SK-N-SH treated with all-trans-retinoic acid at 6 μM for 48 hours (cell line): ENCODE measurements at regions not wholly inside any gene's neighbourhood (a gene's known extent, or its start where the extent isn't known, plus 50 kb on each side); places are given as distances from the start of the nearest gene placed in this dataset.

ENCODE experiments used
- ATAC-seq: fragments of 200-7000 bp; cut with Tn5 transposase; 3 replicates; pipeline ENCODE4 v1.9.1; 2020; ENCODE audit warnings: mild to moderate bottlenecking, moderate library complexity
- BACH2 ChIP-seq: fragments of 250-450 bp; sonication (Bioruptor Pico); IDR thresholded peaks from 2 replicates; pipeline ENCODE4 v1.9.0; 2021; ENCODE audit warnings: mild to moderate bottlenecking, borderline replicate concordance
- CSDC2 ChIP-seq: fragments of 250-450 bp; sonication (Bioruptor Pico); IDR thresholded peaks from 2 replicates; pipeline ENCODE4 v1.5.0; 2020; ENCODE audit warnings: mild to moderate bottlenecking, moderate library complexity
- ESRRG ChIP-seq: fragments of 250-450 bp; sonication (Bioruptor Pico); IDR thresholded peaks from 2 replicates; pipeline ENCODE4 v1.6.1; 2021; ENCODE audit warnings: mild to moderate bottlenecking
- GLIS3 ChIP-seq: fragments of 250-450 bp; sonication (Bioruptor Pico); IDR thresholded peaks from 2 replicates; pipeline ENCODE4 v1.5.0; 2020; ENCODE audit warnings: mild to moderate bottlenecking, moderate library complexity
- ISL1 ChIP-seq: fragments of 250-450 bp; sonication (Bioruptor Pico); IDR thresholded peaks from 2 replicates; pipeline ENCODE4 v2.1.2; 2022; ENCODE audit warnings: mild to moderate bottlenecking, moderate library complexity
- OSR1 ChIP-seq: fragments of 250-450 bp; sonication (Bioruptor Pico); IDR thresholded peaks from 2 replicates; pipeline ENCODE4 v1.8.0; 2022; ENCODE audit warnings: moderate library complexity, mild to moderate bottlenecking, inconsistent platforms
- PPARA ChIP-seq: fragments of 250-450 bp; sonication (Bioruptor Pico); IDR thresholded peaks from 2 replicates; pipeline ENCODE4 v1.5.0; 2020; ENCODE audit warnings: mild to moderate bottlenecking, borderline replicate concordance
- RARB ChIP-seq: fragments of 250-450 bp; sonication (Bioruptor Pico); IDR thresholded peaks from 2 replicates; pipeline ENCODE4 v1.8.0; 2021; ENCODE audit warnings: mild to moderate bottlenecking, moderate library complexity
- TCF4 ChIP-seq: fragments of 250-450 bp; sonication (Bioruptor Pico); IDR thresholded peaks from 2 replicates; pipeline ENCODE4 v1.8.0; 2021; ENCODE audit warnings: mild to moderate bottlenecking, moderate library complexity, borderline replicate concordance
- TOX ChIP-seq: fragments of 250-450 bp; sonication (Bioruptor Pico); IDR thresholded peaks from 2 replicates; pipeline ENCODE4 v1.8.0; 2021; ENCODE audit warnings: mild to moderate bottlenecking, moderate library complexity, borderline replicate concordance
- ZC3H10 ChIP-seq: fragments of 250-450 bp; sonication (Bioruptor Pico); IDR thresholded peaks from 2 replicates; pipeline ENCODE4 v1.5.1; 2021; ENCODE audit warnings: mild to moderate bottlenecking, moderate library complexity
- ZFP3 ChIP-seq: fragments of 250-450 bp; sonication (Bioruptor Pico); IDR thresholded peaks from 2 replicates; pipeline ENCODE4 v1.5.0; 2020; ENCODE audit warnings: mild to moderate bottlenecking, moderate library complexity
- ZFP30 ChIP-seq: fragments of 450-650 bp; formaldehyde crosslinking; IDR thresholded peaks from 2 replicates; pipeline ENCODE4 v1.5.0; 2022; ENCODE audit warnings: mild to moderate bottlenecking, moderate library complexity
- ZNF565 ChIP-seq: fragments of 450-650 bp; formaldehyde crosslinking; conservative IDR thresholded peaks from 2 replicates; pipeline ENCODE4 v1.5.0; 2020; ENCODE audit warnings: low read depth, mild to moderate bottlenecking, moderate library complexity
- ZNF70 ChIP-seq: fragments of 450-650 bp; formaldehyde crosslinking; IDR thresholded peaks from 2 replicates; pipeline ENCODE4 v1.5.0; 2020; ENCODE audit warnings: mild to moderate bottlenecking, moderate library complexity
- ZNF8 ChIP-seq: fragments of 450-650 bp; formaldehyde crosslinking; IDR thresholded peaks from 2 replicates; pipeline ENCODE4 v1.5.0; 2020; ENCODE audit warnings: mild to moderate bottlenecking, moderate library complexity
- TF ChIP-seq, protein P1 (sequence below): fragments of 250-450 bp; sonication (Bioruptor Pico); IDR thresholded peaks from 2 replicates; pipeline ENCODE4 v1.5.0; 2020; ENCODE audit warnings: mild to moderate bottlenecking, moderate library complexity
- TF ChIP-seq, protein P2 (sequence below): fragments of 250-450 bp; sonication (Bioruptor Pico); IDR thresholded peaks from 2 replicates; pipeline ENCODE4 v1.5.1; 2020; ENCODE audit warnings: low read depth, mild to moderate bottlenecking, moderate library complexity
- TF ChIP-seq, protein P3 (sequence below): fragments of 250-450 bp; sonication (Bioruptor Pico); IDR thresholded peaks from 2 replicates; pipeline ENCODE4 v1.8.0; 2020; ENCODE audit warnings: mild to moderate bottlenecking, moderate library complexity, borderline replicate concordance

DNA sequence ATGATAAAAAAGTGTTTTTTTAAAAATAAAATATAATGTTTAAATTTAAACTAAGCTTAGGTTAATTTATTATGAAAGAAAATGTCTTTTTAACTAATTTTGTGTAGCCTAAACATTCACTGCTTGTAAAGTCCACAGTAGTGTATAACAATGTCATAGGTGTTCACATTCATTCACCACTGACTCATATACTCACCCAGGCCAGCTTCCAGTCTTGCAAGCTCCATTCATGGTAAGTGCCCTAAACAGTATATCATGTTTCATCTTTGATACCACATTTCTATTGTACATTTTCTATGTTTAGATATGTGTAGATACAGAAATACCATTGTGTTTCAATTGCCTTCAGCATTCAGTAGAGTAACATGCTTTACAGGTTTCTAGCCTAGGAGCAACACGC, 530.3 kb downstream of the EPHA5 start:
- TF ChIP-seq CSDC2 (CRISPR knock-in tag) = no peak
- no peak for TF ChIP-seq GLIS3 (CRISPR knock-in tag)
- TF ChIP-seq ZFP3 = no peak
- ATAC-seq = no peak

DNA sequence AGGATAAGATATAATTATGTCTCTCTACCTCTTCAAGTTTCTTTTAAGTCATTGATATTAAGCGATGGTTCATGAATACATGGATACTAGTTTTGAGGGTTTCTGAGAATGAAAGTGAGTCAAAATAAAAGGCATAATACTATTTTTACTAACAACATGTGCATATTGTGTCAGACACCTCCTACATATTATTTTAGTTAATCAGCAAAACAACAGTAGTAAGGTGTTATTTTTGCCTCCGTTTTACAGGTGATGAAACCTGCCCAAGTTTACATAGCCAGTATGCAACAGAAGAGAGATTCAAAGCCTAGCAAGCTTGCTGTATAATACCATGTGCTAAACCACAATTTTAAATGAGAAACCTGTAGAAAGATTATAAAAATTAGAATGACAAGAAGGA, 544.1 kb downstream of the EPHA5 start:
- ATAC-seq = no peak

DNA sequence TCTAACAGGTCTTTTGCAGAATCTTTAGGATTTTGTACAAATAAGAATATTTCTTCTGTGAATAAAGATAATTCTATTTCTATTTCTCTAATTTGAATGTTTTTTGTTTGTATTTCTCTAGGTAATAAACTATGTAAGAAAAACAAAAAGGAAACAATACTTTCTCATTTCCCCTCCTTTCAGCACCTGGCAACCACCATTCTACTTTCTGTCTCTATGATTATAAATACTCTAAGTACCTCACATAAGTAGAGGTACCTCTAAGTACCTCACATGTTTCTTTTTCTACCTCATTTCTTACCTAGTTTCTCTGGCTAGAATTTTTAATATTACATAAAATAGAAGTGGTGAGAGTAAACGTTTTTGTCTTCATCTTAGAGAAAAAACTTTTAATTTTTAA, 550.0 kb downstream of the EPHA5 start:
- no peak for ATAC-seq
- TF ChIP-seq ZFP30 (CRISPR knock-in tag) (no peak), ESRRG (CRISPR knock-in tag) (no peak), ISL1 (no peak)

More for the DNA sequence above, 544.1 kb downstream of the EPHA5 start:
- TF ChIP-seq ZNF8 (CRISPR knock-in tag) (no peak), ISL1 (no peak), ZNF565 (CRISPR knock-in tag) (no peak), ESRRG (CRISPR knock-in tag) (no peak), TCF4 (CRISPR knock-in tag) (no peak), ZC3H10 (no peak), PPARA (no peak), BACH2 (CRISPR knock-in tag) (no peak), RARB (no peak), ZFP3 (no peak)
- TF ChIP-seq, protein P1, sequence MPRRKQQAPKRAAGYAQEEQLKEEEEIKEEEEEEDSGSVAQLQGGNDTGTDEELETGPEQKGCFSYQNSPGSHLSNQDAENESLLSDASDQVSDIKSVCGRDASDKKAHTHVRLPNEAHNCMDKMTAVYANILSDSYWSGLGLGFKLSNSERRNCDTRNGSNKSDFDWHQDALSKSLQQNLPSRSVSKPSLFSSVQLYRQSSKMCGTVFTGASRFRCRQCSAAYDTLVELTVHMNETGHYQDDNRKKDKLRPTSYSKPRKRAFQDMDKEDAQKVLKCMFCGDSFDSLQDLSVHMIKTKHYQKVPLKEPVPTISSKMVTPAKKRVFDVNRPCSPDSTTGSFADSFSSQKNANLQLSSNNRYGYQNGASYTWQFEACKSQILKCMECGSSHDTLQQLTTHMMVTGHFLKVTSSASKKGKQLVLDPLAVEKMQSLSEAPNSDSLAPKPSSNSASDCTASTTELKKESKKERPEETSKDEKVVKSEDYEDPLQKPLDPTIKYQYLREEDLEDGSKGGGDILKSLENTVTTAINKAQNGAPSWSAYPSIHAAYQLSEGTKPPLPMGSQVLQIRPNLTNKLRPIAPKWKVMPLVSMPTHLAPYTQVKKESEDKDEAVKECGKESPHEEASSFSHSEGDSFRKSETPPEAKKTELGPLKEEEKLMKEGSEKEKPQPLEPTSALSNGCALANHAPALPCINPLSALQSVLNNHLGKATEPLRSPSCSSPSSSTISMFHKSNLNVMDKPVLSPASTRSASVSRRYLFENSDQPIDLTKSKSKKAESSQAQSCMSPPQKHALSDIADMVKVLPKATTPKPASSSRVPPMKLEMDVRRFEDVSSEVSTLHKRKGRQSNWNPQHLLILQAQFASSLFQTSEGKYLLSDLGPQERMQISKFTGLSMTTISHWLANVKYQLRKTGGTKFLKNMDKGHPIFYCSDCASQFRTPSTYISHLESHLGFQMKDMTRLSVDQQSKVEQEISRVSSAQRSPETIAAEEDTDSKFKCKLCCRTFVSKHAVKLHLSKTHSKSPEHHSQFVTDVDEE (CRISPR knock-in tag) = no peak
- TF ChIP-seq, protein P2, sequence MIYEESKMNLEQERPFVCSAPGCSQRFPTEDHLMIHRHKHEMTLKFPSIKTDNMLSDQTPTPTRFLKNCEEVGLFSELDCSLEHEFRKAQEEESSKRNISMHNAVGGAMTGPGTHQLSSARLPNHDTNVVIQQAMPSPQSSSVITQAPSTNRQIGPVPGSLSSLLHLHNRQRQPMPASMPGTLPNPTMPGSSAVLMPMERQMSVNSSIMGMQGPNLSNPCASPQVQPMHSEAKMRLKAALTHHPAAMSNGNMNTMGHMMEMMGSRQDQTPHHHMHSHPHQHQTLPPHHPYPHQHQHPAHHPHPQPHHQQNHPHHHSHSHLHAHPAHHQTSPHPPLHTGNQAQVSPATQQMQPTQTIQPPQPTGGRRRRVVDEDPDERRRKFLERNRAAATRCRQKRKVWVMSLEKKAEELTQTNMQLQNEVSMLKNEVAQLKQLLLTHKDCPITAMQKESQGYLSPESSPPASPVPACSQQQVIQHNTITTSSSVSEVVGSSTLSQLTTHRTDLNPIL (CRISPR knock-in tag) = no peak
- TF ChIP-seq, protein P3, sequence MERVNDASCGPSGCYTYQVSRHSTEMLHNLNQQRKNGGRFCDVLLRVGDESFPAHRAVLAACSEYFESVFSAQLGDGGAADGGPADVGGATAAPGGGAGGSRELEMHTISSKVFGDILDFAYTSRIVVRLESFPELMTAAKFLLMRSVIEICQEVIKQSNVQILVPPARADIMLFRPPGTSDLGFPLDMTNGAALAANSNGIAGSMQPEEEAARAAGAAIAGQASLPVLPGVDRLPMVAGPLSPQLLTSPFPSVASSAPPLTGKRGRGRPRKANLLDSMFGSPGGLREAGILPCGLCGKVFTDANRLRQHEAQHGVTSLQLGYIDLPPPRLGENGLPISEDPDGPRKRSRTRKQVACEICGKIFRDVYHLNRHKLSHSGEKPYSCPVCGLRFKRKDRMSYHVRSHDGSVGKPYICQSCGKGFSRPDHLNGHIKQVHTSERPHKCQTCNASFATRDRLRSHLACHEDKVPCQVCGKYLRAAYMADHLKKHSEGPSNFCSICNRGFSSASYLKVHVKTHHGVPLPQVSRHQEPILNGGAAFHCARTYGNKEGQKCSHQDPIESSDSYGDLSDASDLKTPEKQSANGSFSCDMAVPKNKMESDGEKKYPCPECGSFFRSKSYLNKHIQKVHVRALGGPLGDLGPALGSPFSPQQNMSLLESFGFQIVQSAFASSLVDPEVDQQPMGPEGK (CRISPR knock-in tag) = no peak

DNA sequence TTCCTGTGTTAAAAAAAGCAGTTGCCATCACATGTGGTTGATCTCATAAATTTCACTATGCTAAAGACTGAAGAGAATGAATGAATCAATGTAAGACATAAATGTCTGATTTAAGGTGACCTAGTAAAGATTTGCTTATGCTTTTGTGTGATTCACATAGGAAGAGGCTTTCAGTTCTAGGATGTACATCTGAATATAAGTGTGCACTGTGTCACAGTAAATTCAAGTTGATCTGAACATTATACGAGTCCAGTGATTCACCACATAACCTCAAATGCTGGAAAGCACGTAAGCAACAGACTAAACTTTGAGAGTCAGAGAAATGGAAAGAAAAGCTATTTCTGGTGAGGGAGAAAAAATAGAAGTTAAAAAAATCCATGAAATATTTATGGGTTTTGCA, 567.9 kb downstream of the EPHA5 start:
- no peak for ATAC-seq

More for the DNA sequence above, 567.9 kb downstream of the EPHA5 start:
- TF ChIP-seq, protein P1 (CRISPR knock-in tag) = no peak
- TF ChIP-seq, protein P2 (CRISPR knock-in tag) = no peak
- TF ChIP-seq TCF4 (CRISPR knock-in tag) = no peak
- no peak for TF ChIP-seq ZNF8 (CRISPR knock-in tag)
- no peak for TF ChIP-seq GLIS3 (CRISPR knock-in tag)
- TF ChIP-seq OSR1 = no peak
- TF ChIP-seq TOX (CRISPR knock-in tag) = no peak
- TF ChIP-seq, protein P3 (CRISPR knock-in tag) = no peak
- TF ChIP-seq PPARA = no peak
- no peak for TF ChIP-seq RARB
- no peak for TF ChIP-seq CSDC2 (CRISPR knock-in tag)
- TF ChIP-seq ZNF70 (CRISPR knock-in tag) = no peak
- TF ChIP-seq ZFP3 = no peak
